Endothelial cell (in vitro differentiated cells): ENCODE measurements at regions not wholly inside any gene's neighbourhood (a gene's known extent, or its start where the extent isn't known, plus 50 kb on each side); places are given as distances from the start of the nearest gene placed in this dataset.

Experiments used
- DNase-seq: peaks from one replicate; pipeline ENCODE4 v3.0.0; 2021; ENCODE audit warnings: low spot score
- H3K27ac Mint-ChIP-seq: one replicate; pipeline ENCODE4 v1.8.0; 2021; ENCODE audit warnings: mixed read lengths, inconsistent platforms; ENCODE audit not compliant: unreplicated experiment
- H3K27me3 Mint-ChIP-seq: one replicate; pipeline ENCODE4 v1.8.0; 2021; ENCODE audit warnings: mild to moderate bottlenecking, moderate library complexity, mixed read lengths, inconsistent platforms; ENCODE audit not compliant: unreplicated experiment
- H3K36me3 Mint-ChIP-seq: one replicate; pipeline ENCODE4 v1.8.0; 2021; ENCODE audit warnings: mild to moderate bottlenecking, low read depth, mixed read lengths, inconsistent platforms; ENCODE audit not compliant: unreplicated experiment
- H3K4me1 Mint-ChIP-seq: one replicate; pipeline ENCODE4 v1.8.0; 2021; ENCODE audit warnings: mild to moderate bottlenecking, mixed read lengths, inconsistent platforms; ENCODE audit not compliant: unreplicated experiment
- H3K4me3 Mint-ChIP-seq: one replicate; pipeline ENCODE4 v1.8.0; 2021; ENCODE audit warnings: mild to moderate bottlenecking, mixed read lengths, inconsistent platforms; ENCODE audit not compliant: unreplicated experiment
- H3K9me3 Mint-ChIP-seq: one replicate; pipeline ENCODE4 v1.8.0; 2021; ENCODE audit warnings: mixed read lengths, inconsistent platforms; ENCODE audit not compliant: unreplicated experiment
- CTCF ChIP-seq: fragments of 200-600 bp; sonication (generic); IDR thresholded peaks from one replicate; pipeline ENCODE4 v1.5.0; 2021; ENCODE audit warnings: antibody characterized with exemption; ENCODE audit not compliant: unreplicated experiment

DNA sequence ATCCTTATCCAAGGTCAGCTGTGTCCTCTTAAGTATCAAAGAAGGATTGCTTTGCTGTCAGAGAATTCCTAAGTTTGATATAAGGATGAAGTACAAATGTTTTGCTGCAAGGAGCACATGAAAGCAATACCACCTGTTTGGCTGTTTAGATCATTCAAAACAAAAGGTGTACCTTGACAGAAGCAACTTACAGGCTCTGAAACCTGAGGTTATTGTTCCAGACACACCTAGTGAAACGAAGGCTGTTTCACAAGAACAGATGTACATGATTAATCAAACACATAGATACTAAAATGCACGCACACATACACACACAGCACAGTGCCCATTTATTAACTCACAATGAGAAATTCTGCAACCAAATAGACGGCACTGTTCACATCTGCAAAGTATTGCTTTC lies 166.2 kb downstream of the RBM43 start:
- Mint-ChIP-seq H3K4me3 (no peak overlapping the region), H3K36me3 (no peaks in the 10 kb centered on the region), H3K9me3 (no peaks in the 10 kb centered on the region), H3K27ac (no peak overlapping the region), H3K4me1 (no peaks in the 10 kb centered on the region), H3K27me3 (no peaks in the 10 kb centered on the region)
- no peak for TF ChIP-seq CTCF
- no peak for DNase-seq

DNA sequence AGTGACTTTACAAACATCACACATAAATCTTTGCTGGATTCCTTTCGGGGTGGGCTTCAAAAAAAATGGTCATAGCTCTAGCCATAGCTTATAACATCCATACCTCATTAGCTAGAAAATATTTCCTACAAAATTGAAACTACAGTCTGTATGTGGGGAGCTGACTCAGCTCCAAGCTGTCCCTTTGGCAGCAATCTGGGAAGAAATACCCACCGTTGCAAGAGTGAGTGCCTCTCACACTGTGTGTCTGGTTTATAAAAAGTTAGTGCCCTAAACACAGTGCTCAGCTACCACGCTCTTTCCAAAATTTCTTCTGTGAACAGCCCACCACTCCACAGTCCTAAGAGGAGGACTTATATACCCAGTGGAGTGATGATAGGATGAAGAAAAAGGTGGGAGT lies 170.1 kb downstream of the RBM43 start:
- Mint-ChIP-seq H3K27me3 (no peaks in the 10 kb centered on the region), H3K27ac (no peak overlapping the region), H3K4me3 (no peak overlapping the region), H3K36me3 (no peaks in the 10 kb centered on the region), H3K4me1 (no peaks in the 10 kb centered on the region), H3K9me3 (no peaks in the 10 kb centered on the region)
- TF ChIP-seq CTCF = no peak
- DNase-seq = no peak

DNA sequence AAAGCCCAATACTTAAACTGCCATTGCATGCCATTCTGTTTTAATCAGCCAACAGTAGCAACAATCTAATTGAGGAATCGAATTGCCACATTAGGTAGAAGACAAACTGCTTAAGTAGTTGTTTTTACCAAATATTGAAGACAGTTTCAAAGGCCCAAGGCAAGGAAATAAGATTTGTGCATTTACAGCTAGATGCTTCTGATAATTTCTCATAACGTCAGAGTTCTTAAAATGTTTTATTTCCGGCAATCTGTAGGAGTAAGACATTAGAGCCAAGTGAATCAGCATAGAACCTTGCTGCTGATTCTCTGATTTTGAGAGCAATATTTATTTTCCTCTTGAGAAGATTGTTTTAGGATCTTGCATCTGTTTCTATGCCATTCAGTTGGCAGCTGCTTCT lies 174.3 kb downstream of the RBM43 start:
- Mint-ChIP-seq H3K4me3 (no peak overlapping the region), H3K4me1 (no peaks in the 10 kb centered on the region), H3K9me3 (no peaks in the 10 kb centered on the region), H3K27me3 (peaks cover 1% of the 10 kb centered on the region), H3K27ac (no peak overlapping the region), H3K36me3 (no peaks in the 10 kb centered on the region)
- DNase-seq = no peak
- no peak for TF ChIP-seq CTCF

DNA sequence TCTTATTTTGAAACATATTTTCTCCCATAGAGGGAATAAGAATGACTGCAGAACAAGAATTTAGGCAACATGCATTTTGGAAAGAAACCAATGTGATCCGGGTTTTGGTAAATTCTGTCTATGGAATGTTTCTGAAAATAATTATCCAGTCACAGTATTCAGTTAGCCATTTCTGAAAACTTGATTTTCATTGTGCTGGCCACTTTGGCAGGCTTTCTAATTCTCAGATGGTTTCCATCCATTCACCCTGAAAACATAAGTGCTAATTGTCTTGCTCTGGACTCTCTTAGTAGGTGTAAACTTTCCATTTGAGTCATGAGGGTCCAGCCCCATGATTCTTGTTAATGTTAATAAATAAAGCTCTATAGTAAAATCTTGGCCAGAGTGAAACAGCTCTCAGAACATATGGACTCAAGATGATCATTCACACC lies 176.5 kb downstream of the RBM43 start:
- H3K4me1 Mint-ChIP-seq = no peaks in the 10 kb centered on the region
- no peak for TF ChIP-seq CTCF
- no peaks in the 10 kb centered on the region for H3K36me3 Mint-ChIP-seq
- peaks cover 1% of the 10 kb centered on the region for H3K27me3 Mint-ChIP-seq
- no peak overlapping the region for H3K4me3 Mint-ChIP-seq
- DNase-seq = no peak
- H3K27ac Mint-ChIP-seq = no peak overlapping the region
- no peaks in the 10 kb centered on the region for H3K9me3 Mint-ChIP-seq

- H3K27ac Mint-ChIP-seq = no peak overlapping the region
- no peaks in the 10 kb centered on the region for H3K9me3 Mint-ChIP-seq
These were observed 177.5 kb downstream of the RBM43 start for GRCh38 chr2:151083856-151084795.

More at GRCh38 chr2:151083856-151084795, 177.5 kb downstream of the RBM43 start:
- no peaks in the 10 kb centered on the region for H3K4me1 Mint-ChIP-seq
- H3K27me3 Mint-ChIP-seq = peaks cover 1% of the 10 kb centered on the region
- no peak for DNase-seq
- no peaks in the 10 kb centered on the region for H3K36me3 Mint-ChIP-seq
- H3K4me3 Mint-ChIP-seq = no peak overlapping the region
- TF ChIP-seq CTCF = no peak
